ENCODE measurements at regions not wholly inside any gene's neighbourhood (a gene's known extent, or its start where the extent isn't known, plus 50 kb on each side); places are given as distances from the start of the nearest gene placed in this dataset.
A peak's percentile ranks its signal among the peaks of the same experiment; 100 is the strongest.
"Not testable (repeated sequence)": the region's sequence is repeated elsewhere in the genome, so short reads cannot be mapped to it uniquely, and the experiment has no call there.

DNA sequence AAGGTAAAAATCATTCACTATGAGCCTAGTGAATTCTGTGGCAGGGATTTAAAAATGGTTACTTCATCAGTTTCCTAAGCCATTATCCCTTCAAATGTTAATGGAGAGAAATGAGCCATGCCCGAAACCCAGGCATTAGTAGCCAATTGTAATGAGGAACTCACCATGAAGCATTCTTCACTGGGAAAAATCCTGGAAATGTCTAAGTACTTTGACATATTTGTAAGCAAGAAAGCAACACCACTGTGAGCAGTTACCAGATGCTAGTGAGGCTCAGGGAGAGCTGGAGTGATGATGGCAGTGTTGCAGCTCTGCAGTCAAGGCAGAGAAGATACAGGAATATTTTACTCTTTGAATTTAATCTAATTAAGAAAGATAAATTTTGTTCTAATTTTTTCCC lies 220.0 kb upstream of the MBL2 start:
- DNase-seq = no peak

DNA sequence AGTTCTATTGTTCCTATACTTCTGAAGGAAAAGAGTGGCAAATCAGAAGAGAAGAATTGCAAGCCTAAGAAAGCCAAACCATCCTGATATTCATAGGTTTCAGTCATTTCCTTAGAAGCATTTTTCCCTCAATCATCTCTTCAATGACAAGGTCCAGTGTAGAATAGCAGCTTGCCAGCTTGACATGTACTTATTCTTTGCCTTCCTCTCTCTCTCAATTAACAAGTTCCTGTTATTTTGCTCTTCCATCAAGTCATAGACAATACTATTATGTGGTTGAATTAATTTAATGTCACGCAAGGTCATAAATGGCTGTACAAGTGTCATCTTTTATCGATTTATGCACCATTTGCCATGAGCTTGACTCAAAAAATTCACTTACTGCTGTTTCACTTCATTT lies 216.3 kb upstream of the MBL2 start:
- no peak for DNase-seq

DNA sequence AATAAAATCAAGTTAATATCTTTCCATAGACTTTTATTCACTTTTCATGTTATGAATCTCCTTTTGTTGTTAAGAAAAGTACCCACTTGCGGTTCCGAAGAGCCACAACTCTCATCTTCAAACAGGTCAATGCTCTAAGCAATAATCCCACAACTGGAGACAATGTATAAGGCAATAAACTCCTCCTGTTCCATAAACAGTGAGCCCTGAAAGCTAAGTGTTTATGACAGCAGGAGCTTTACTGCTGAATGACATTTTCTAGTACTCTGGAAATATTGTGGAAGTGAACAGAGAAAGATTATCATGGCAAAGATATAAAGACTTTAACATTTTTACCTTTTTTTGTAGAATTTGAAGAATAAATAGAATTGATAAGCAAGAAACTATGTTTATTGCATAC lies 213.5 kb upstream of the MBL2 start:
- no peak for DNase-seq

GRCh38 chr10:52984169-52984568 lies 211.6 kb upstream of the MBL2 start:
- no peak for DNase-seq

DNA sequence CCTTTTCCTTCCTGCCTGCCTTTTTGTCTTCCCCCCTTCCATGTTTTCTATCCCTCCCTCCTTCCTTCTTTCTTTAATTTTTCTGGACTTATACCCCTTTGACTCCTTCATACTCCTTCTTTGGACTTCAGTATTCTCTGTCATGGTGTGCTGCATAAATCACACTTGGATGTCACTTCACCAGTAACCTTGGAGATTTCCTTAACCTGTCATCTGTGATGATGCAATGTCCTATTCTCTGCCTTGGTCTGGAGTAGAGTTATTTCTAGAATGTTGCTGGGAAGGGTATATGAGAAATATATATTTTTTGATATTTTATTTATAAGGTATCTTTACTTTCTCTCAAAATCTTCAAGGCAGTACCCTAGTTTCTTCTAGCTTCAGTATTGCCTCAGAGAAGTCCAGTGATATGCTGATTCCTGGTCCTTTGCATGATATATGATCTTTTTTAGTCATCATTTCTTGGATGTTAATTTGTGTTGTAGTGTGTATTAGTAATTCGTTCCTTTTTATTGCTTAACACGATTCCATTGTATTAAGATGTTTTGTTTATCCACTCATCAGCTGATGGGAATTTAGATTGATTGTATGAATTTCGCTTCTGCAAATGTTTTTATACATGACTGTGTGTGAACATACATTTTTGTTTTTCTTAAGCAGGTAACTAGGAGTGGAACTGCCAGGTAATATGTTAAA lies 206.9 kb upstream of the MBL2 start:
- DNase-seq = no peak

- DNase-seq = no peak
These were observed 205.0 kb upstream of the MBL2 start for GRCh38 chr10:52977581-52977980.

DNA sequence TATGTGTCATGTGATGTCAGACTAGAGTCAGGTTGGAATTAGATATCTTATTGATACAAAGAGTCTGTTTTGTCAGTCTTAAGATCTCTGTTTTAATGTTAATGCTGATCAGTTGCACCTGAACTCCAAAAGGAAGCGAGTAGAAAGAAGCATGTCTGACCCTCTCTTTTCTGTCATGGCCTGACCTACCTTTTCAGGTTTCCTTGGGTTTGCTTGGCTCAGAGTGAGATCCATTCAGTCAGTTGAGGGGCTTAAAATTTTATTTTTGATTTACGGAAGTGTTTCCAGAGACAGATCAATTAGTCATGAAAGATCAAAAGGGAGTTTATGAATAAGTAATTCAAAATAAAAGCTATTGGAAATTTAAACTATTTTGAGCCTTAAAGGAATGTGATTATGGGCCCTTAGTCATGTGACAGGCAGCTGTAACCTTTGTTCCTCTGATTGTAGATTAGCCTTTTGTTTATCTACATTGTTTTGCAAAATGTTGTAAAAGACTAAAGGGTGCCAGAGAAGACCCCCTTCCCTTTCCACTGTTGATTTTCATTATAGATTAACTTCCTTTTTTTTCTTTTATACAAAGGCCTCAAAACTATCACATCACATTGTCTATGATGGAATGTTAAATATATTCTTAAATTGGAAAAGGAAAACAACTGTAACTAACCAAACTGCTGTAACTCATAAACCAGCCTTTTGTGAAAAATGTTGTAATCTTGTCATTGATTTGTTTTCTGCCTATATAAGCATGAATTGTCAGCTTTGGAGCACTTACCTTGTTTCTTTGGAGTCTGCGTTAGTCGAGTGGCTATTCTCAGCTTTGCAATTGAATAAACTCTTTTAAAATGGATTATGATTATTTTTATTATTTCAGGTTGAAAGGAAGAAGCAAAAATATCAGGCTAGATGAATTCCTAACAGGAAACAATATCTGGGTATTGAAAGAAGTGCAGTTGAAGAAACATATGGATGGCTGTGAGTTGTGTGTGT lies 195.5 kb upstream of the MBL2 start:
- no peak for DNase-seq

GRCh38 chr10:52966904-52967303 lies 194.3 kb upstream of the MBL2 start:
- no peak for DNase-seq

GRCh38 chr10:52965938-52966401 lies 193.4 kb upstream of the MBL2 start:
- DNase-seq = no peak

- DNase-seq = no peak
These were observed 192.9 kb upstream of the MBL2 start for GRCh38 chr10:52965509-52965908.

DNA sequence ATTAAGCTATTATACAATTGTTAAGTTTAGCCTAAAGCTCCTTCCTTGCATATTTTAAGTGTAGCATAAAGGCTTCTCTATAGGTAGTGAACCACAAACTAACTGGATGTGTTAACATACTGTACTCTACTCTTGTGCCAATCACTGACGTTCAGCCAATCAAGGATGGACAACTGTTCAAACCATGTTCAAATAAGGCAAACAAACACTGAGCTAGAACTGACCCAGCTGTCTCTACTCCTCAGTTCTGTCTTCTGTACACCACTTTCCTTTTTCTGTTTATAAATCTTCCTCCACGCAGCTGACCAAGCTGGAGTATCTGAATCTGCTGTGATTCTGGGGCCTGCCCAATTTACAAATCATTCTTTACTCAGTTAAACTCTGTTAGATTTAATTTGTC lies 188.7 kb upstream of the MBL2 start:
- peak in 1 of 2 experiments; percentile 3 for DNase-seq

DNA sequence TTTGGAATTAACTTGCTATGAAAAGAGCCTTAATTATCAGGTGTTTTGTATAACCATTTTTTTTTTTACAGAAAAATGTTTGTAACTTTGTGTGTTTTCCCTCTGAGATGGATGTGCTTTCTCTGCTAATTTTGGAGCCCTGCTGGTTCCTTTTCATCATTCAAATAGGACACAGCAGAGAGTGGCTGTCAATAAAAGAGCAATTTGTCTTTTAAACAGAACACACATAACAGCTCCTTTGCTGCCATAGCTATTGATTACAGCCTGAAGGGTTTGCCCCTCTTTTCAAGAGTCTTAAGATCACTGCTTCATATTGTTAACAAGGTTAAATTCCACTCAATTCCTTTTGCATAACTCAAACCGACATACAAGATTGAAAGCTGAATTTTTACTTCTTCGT lies 187.2 kb upstream of the MBL2 start:
- no peak for DNase-seq

DNA sequence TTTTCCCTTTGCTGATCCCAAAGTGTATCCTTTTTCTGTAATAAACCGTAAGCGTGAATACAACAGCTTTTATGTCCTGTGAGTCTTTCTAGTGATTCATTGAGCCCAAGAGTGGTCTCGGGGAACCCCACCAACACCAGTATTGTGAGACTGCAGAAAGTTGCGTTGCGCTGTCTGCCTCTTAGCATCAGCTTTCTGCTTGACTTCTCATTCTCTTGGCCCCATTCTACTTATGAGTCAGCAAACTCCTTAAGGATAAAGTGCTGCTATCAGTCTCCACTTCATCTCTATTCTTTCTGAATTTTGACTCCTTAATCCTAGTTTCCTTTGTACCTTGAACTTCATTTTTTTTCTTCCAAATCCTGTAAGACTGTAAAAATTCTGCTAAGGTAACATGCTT lies 184.3 kb upstream of the MBL2 start:
- no peak for DNase-seq

GRCh38 chr10:52956461-52956860 lies 183.9 kb upstream of the MBL2 start:
- no peak for DNase-seq

DNA sequence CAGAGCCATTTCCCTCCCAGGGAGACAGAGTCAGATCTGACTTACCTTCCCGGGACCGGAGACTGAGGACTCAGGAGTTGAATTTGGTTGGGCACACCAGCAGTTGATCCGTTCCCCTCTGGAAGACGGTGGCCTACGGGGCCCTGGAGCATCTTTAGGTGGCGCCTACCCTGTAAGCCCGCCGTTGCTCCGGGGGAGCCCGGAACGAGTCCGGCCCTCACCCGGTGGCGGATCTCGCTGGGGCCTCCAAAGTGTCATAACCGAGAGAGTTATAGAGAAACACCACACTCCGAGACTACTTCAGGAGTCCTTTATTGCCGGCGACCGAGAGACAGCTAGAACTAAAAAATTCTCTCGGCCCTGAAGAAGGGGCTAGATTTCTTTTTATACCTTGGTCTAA lies 182.8 kb upstream of the MBL2 start:
- DNase-seq = no peak

- no peak for DNase-seq
These were observed 181.8 kb upstream of the MBL2 start for GRCh38 chr10:52954407-52954806.

- no peak for DNase-seq
These were observed 179.9 kb upstream of the MBL2 start for GRCh38 chr10:52952391-52953055.

DNA sequence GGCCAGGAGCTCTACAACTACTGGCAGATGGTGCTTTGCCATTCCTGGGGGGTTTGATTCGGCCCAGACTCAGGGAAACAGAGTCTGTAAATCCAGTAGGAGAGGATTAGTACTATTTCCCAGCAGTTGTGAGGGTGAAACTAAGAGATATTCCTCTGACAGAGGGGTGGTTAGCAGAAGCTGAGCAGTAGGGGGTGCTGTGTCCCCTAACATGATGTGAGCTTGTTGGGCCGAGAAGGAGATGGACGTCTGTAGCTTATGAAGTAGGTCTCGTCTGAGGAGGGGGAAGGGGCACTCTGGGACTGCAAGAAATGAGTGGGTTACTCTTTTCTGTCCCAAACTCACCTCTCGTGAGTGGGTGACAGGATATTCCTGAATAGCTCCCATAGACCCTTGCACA lies 179.2 kb upstream of the MBL2 start:
- peak; percentile 5 to 13 for DNase-seq

DNA sequence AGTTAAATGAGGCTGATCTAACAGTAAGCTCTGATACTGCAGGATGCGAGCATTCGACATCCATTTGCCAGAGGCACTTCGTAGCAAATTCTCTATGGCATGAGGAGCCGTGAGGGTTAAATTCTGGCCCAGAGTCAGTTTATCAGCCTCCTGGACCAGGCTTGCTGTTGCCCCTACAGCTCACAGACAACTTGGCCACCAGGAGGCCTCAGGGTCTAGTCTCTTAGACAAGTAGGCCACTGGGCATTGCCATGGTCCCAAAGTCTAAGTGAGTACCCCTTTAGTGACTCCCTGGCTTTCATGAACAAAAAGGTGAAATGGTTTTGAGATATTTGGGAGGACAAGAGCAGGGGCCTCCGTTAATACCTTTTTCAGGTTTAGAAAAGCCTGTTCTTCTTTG lies 178.0 kb upstream of the MBL2 start:
- no peak for DNase-seq

DNA sequence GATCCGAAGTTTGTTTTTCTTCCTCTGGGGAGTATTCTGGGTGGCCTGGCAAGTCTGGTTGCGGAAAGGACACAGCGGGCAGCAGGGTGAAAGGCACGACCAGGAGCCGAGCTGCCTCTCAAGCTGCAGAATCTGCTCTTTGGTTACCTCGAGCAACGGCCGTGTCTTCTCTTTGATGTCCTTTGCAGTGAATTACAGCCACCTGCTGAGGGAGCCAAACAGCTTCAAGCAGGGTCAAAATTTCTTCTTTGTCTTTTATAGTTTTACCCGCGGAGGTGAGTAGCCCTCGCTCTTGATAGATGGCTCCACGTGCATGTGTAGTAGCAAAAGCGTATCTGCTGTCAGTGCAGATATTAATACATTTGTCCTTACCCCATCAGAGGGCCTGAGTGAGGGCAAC lies 177.3 kb upstream of the MBL2 start:
- peak; percentile 13 to 41 for DNase-seq

- no peak for DNase-seq
These were observed 173.9 kb upstream of the MBL2 start for GRCh38 chr10:52946486-52946885.

- DNase-seq = not testable (repeated sequence)
These were observed 172.9 kb upstream of the MBL2 start for GRCh38 chr10:52945521-52945920.

DNA sequence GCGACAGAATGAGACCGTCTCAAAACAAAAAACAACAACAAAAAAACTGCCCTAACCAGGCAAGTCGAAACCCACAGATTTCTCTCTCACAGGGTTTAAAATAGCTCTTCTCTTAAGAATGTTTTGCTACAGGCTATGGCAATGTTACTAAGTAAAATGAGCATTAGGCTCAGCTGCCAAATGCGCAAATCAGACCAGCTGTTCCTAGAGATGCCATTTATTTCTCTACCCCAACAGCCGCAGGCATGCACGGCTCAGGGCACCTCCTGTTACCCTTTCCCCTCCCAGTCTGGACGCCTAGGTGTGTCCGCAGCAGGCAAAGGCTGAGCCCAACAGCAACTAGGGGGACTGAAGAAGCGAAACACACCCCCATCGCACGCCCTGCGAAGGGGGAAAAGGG lies 168.3 kb upstream of the MBL2 start:
- no peak for DNase-seq

- DNase-seq = no peak
These were observed 167.3 kb upstream of the MBL2 start for GRCh38 chr10:52939894-52940293.
